Osteoblast (primary cell): ENCODE measurements at regions not wholly inside any gene's neighbourhood (a gene's known extent, or its start where the extent isn't known, plus 50 kb on each side); places are given as distances from the start of the nearest gene placed in this dataset.

Experiments
- DNase-seq: peaks from one replicate; pipeline ENCODE4 v3.0.0; 2011; ENCODE audit warnings: low spot score, mixed read lengths; ENCODE audit not compliant: insufficient read length; ENCODE audit errors: missing footprints
- H2AFZ ChIP-seq: 2 replicates; pipeline ENCODE4 v1.6.0; 2011; ENCODE audit warnings: mild to moderate bottlenecking, low read length
- H3K27ac ChIP-seq: 2 replicates; pipeline ENCODE4 v1.5.1; 2011; ENCODE audit warnings: mild to moderate bottlenecking, low read depth, low read length, moderate library complexity
- H3K27me3 ChIP-seq: 2 replicates; pipeline ENCODE4 v1.6.0; 2012; ENCODE audit warnings: mild to moderate bottlenecking, control low read depth, inconsistent platforms, low read length, moderate library complexity; ENCODE audit not compliant: insufficient read depth
- H3K36me3 ChIP-seq: 2 replicates; pipeline ENCODE4 v1.5.1; 2011; ENCODE audit warnings: mild to moderate bottlenecking, low read length, control low read depth, moderate library complexity; ENCODE audit not compliant: insufficient read depth
- H3K4me1 ChIP-seq: 2 replicates; pipeline ENCODE4 v1.5.1; 2011; ENCODE audit warnings: mild to moderate bottlenecking, low read length, control low read depth, moderate library complexity; ENCODE audit not compliant: insufficient read depth
- H3K4me2 ChIP-seq: 2 replicates; pipeline ENCODE4 v1.6.0; 2011; ENCODE audit warnings: mild to moderate bottlenecking, low read length; ENCODE audit not compliant: insufficient read depth
- H3K4me3 ChIP-seq: fragments of 200-600 bp; sonication (generic); 3 replicates; pipeline ENCODE4 v1.5.1; 2012; ENCODE audit warnings: mild to moderate bottlenecking, low read length, inconsistent platforms; ENCODE audit not compliant: insufficient read depth
- H3K79me2 ChIP-seq: 2 replicates; pipeline ENCODE4 v1.6.0; 2012; ENCODE audit warnings: mild to moderate bottlenecking, low read length, control low read depth, inconsistent platforms; ENCODE audit not compliant: insufficient read depth
- H3K9me3 ChIP-seq: 2 replicates; pipeline ENCODE4 v1.5.1; 2011; ENCODE audit warnings: low read depth, low read length, control low read depth
- H4K20me1 ChIP-seq: 2 replicates; pipeline ENCODE4 v1.6.0; 2012; ENCODE audit warnings: mild to moderate bottlenecking, low read length, control low read depth; ENCODE audit not compliant: insufficient read depth
- TF ChIP-seq, protein P1 (sequence below): IDR thresholded peaks from 2 replicates; pipeline ENCODE4 v1.5.1; 2011; ENCODE audit warnings: mild to moderate bottlenecking, low read depth, low read length, moderate library complexity; ENCODE audit errors: extremely low read depth

- TF ChIP-seq, protein P1, sequence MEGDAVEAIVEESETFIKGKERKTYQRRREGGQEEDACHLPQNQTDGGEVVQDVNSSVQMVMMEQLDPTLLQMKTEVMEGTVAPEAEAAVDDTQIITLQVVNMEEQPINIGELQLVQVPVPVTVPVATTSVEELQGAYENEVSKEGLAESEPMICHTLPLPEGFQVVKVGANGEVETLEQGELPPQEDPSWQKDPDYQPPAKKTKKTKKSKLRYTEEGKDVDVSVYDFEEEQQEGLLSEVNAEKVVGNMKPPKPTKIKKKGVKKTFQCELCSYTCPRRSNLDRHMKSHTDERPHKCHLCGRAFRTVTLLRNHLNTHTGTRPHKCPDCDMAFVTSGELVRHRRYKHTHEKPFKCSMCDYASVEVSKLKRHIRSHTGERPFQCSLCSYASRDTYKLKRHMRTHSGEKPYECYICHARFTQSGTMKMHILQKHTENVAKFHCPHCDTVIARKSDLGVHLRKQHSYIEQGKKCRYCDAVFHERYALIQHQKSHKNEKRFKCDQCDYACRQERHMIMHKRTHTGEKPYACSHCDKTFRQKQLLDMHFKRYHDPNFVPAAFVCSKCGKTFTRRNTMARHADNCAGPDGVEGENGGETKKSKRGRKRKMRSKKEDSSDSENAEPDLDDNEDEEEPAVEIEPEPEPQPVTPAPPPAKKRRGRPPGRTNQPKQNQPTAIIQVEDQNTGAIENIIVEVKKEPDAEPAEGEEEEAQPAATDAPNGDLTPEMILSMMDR, result no peak
- Histone ChIP-seq H3K27me3 (no peaks in the 10 kb centered on the region), H3K4me1 (no peaks in the 10 kb centered on the region), H3K27ac (no peak overlapping the region), H3K36me3 (no peaks in the 10 kb centered on the region), H3K4me3 (no peak overlapping the region), H3K4me2 (no peak overlapping the region), H3K9me3 (no peaks in the 10 kb centered on the region), H4K20me1 (no peaks in the 10 kb centered on the region), H3K79me2 (no peaks in the 10 kb centered on the region), H2AFZ (no peak overlapping the region)
- DNase-seq, result no peak
Measured at GRCh38 chr17:70555723-70556122, 386.4 kb downstream of the KCNJ2 start.

DNA sequence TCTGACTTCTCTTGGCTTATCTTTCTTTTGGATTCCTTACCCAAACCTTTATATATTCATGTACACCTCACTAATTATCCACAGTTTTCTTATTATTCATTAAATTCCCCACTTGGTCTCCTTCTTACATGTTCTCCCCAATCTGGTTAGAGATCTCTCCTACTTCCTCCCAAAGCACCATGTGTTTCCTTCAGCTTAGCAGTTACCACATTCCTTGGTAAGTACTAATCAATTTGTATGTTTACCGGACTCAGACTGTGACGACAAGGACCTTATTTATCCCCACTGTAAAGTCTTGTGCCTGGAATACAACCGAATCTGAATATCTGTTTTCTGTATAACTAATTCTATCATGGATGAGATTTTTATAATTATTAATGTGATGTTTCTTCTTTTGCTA is 389.5 kb downstream of the KCNJ2 start:
- Histone ChIP-seq H3K4me3 (no peak overlapping the region), H3K4me1 (no peaks in the 10 kb centered on the region), H3K4me2 (no peak overlapping the region), H3K27ac (no peak overlapping the region), H3K9me3 (no peaks in the 10 kb centered on the region), H2AFZ (no peak overlapping the region), H3K79me2 (no peaks in the 10 kb centered on the region), H3K36me3 (no peaks in the 10 kb centered on the region), H4K20me1 (no peaks in the 10 kb centered on the region), H3K27me3 (no peaks in the 10 kb centered on the region)
- TF ChIP-seq, protein P1, result no peak
- no peak for DNase-seq

GRCh38 chr17:70560471-70560870 is 391.1 kb downstream of the KCNJ2 start:
- Histone ChIP-seq H3K27me3 (no peaks in the 10 kb centered on the region), H3K4me3 (no peak overlapping the region), H4K20me1 (no peaks in the 10 kb centered on the region), H3K9me3 (no peaks in the 10 kb centered on the region), H3K4me1 (no peaks in the 10 kb centered on the region), H3K79me2 (no peaks in the 10 kb centered on the region), H2AFZ (no peak overlapping the region), H3K36me3 (no peaks in the 10 kb centered on the region), H3K27ac (no peak overlapping the region), H3K4me2 (no peak overlapping the region)
- DNase-seq, result no peak
- TF ChIP-seq, protein P1, result no peak

DNA sequence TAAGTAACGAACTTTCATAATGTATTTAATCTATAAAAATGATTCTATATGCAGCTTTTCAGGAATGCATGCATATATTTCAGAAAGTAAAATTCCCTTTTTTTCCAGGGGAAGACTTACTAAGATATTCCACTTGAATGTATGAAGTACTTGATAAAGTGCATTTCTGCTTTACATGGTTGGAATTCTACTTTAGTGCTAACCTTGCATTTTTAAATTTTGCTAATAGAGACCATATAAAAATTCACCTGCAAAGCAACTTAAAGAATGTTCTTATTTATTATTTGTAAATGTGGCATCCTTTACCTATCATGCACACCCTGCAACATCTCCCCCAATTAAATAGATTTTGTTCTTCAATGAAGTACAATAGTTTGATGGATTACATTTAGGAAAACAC is 392.8 kb downstream of the KCNJ2 start:
- no peak overlapping the region for H3K27ac ChIP-seq
- TF ChIP-seq, protein P1, result no peak
- no peak overlapping the region for H2AFZ ChIP-seq
- no peaks in the 10 kb centered on the region for H3K9me3 ChIP-seq
- no peak overlapping the region for H3K4me3 ChIP-seq
- H3K4me1 ChIP-seq, result no peaks in the 10 kb centered on the region
- H3K27me3 ChIP-seq, result no peaks in the 10 kb centered on the region
- no peaks in the 10 kb centered on the region for H4K20me1 ChIP-seq
- H3K36me3 ChIP-seq, result no peaks in the 10 kb centered on the region
- H3K79me2 ChIP-seq, result no peaks in the 10 kb centered on the region
- H3K4me2 ChIP-seq, result no peak overlapping the region
- no peak for DNase-seq
